Peyer's patch (tissue), 4 donors: ENCODE measurements at regions not wholly inside any gene's neighbourhood (a gene's known extent, or its start where the extent isn't known, plus 50 kb on each side); places are given as distances from the start of the nearest gene placed in this dataset.

Experiments
- CTCF ChIP-seq, 6 experiments: fragments of 450-650 bp in 4 of 6; fragments of 200-600 bp in 2 of 6; sonication (generic) in 1 of 6; IDR thresholded peaks; one replicate each; pipeline ENCODE4 v1.5.1; 2017 to 2019; ENCODE audit warnings: antibody characterized with exemption in 6 of 6, mild to moderate bottlenecking in 3 of 6, moderate library complexity in 1 of 6
- POLR2A ChIP-seq, 2 donors: fragments of 450-650 bp; IDR thresholded peaks; one replicate each; pipeline ENCODE4 v1.5.1; 2017; ENCODE audit warnings: antibody characterized with exemption in 2 of 2, mild to moderate bottlenecking in 2 of 2, moderate library complexity in 2 of 2

DNA sequence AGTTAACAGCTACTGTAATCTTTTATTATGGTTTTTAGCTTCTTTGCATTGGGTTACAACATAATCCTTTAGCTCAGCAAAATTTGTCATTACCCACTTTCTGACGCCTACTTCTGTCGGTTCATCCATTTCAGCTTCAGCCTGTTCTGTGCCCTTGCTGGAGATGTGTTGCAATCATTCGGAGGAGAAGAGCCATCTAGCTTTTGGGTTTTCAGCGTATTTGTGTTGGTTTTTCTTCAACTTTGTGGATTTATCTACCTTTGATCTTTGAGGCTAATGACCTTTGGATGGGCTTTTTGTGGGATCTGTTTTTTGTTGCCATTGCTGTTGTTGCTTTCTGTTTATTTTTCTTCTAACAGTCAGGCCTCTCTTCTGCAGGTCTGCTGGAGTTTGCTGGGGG, 69.2 kb upstream of the ATXN7L3B start:
- no peak for TF ChIP-seq POLR2A (IDR thresholded peaks at IDR 0.05)
- no peak for TF ChIP-seq CTCF (IDR thresholded peaks at IDR 0.05)
